Testis (tissue), 2 donors: ENCODE measurements at regions not wholly inside any gene's neighbourhood (a gene's known extent, or its start where the extent isn't known, plus 50 kb on each side); places are given as distances from the start of the nearest gene placed in this dataset.

Experiments
- POLR2A ChIP-seq: fragments of 450-650 bp; IDR thresholded peaks from one replicate; pipeline ENCODE4 v1.6.1; 2017; ENCODE audit warnings: antibody characterized with exemption, mild to moderate bottlenecking, moderate library complexity
- TF ChIP-seq, protein P1 (sequence below), 3 experiments: fragments of 450-650 bp in 2 of 3; fragments of 200-600 bp in 1 of 3; sonication (generic) in 1 of 3; IDR thresholded peaks; one replicate each; pipeline ENCODE4 v1.5.1; 2016 to 2019; ENCODE audit warnings: antibody characterized with exemption in 3 of 3, mild to moderate bottlenecking in 2 of 3, moderate library complexity in 1 of 3

DNA sequence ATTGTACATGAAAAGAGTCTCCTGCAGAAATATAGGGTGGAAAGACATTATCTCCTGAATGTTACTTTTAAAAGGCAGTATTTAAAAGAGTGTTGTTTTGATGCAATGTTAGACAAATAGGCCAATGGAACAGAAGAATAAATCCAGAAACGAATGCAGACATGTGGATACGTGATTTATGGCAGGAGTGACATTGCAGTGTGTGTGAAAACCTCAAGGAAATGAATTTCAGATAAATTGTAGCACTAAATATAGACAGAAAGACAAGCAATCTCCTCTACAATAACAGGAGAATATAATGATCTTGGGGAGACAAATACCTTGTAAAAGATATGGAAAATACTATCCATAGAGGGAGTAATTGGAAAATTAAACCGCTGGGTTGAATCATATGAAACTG lies 387.8 kb upstream of the CHRM3 start:
- TF ChIP-seq, protein P1, sequence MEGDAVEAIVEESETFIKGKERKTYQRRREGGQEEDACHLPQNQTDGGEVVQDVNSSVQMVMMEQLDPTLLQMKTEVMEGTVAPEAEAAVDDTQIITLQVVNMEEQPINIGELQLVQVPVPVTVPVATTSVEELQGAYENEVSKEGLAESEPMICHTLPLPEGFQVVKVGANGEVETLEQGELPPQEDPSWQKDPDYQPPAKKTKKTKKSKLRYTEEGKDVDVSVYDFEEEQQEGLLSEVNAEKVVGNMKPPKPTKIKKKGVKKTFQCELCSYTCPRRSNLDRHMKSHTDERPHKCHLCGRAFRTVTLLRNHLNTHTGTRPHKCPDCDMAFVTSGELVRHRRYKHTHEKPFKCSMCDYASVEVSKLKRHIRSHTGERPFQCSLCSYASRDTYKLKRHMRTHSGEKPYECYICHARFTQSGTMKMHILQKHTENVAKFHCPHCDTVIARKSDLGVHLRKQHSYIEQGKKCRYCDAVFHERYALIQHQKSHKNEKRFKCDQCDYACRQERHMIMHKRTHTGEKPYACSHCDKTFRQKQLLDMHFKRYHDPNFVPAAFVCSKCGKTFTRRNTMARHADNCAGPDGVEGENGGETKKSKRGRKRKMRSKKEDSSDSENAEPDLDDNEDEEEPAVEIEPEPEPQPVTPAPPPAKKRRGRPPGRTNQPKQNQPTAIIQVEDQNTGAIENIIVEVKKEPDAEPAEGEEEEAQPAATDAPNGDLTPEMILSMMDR (IDR thresholded peaks at IDR 0.05) = no peak
- TF ChIP-seq POLR2A = no peak
